NCI-H524 (cell line): ENCODE measurements at regions not wholly inside any gene's neighbourhood (a gene's known extent, or its start where the extent isn't known, plus 50 kb on each side); places are given as distances from the start of the nearest gene placed in this dataset.
"Not testable (repeated sequence)": the region's sequence is repeated elsewhere in the genome, so short reads cannot be mapped to it uniquely, and the experiment has no call there.

Experiments used
- DNase-seq, 2 experiments: peaks; one replicate each; lab custom pipeline; 2025; lab: John Stamatoyannopoulos, UW

DNA sequence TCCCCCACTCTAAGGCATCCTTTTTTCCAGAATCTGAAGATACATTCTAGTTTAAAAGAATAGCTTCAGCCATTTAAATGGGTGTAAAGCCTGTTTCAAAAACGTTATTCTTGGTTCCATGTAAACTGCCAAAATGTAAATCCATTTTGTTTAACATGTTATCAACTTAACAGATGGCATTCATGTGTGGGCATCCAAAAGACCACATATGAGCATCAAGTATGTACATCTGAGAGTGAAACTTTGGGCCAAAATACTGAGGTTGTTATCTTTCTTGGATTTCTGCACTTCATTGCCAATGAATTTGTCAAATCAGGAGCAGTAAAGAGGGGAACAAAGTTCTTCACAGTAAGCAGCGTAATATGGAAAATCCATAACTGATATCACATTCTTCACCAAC lies 395.4 kb downstream of the ZNF804A start:
- no peak for DNase-seq

GRCh38 chr2:185006481-185006880 lies 408.2 kb downstream of the ZNF804A start:
- DNase-seq, result no peak

GRCh38 chr2:185012643-185013042 lies 414.3 kb downstream of the ZNF804A start:
- DNase-seq, result no peak

DNA sequence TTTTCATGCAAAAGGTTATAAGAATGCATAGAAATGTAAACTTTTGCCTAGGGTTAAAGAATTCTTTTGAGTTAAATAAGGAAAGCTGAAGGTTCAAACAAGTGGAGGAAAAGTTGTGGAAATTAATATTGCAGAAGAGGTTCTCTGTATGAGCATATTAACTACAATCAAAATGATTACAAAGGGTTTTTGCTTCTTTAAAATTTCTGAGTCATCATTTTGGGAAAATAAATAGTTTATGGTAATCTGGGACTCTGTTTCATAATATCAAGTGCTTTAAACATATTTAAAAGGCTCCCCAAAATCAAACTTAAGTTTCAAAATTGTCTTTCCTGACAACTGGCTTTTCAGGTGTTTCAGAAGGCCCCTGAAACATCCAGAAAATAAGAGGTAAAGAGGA lies 415.7 kb downstream of the ZNF804A start:
- no peak for DNase-seq

- DNase-seq, result not testable (repeated sequence)
Measured at GRCh38 chr2:185025891-185026290, 427.6 kb downstream of the ZNF804A start.

DNA sequence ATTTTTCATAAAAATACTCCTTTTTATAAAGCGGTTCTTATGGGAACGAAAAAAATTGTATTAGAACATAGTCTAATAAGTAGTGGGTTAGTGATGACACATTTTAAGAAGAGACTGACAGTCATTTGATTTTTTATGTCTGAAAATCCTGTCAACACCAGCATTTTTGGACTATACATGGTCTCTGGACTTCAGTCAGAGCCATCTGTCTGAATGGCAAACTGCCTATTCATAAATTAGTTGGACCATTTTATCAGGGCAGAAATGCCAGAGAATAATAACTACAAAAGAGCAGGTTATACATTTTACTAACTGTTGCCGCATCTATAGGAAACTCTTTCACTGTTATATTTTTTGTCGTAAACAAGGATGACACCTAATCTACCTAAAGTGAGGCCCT lies 437.6 kb downstream of the ZNF804A start:
- no peak for DNase-seq

- DNase-seq, result no peak
Measured at GRCh38 chr2:185044323-185044874, 446.1 kb downstream of the ZNF804A start.

GRCh38 chr2:185050804-185051203 lies 452.5 kb downstream of the ZNF804A start:
- no peak for DNase-seq

GRCh38 chr2:185063761-185064160 lies 465.4 kb downstream of the ZNF804A start:
- DNase-seq, result no peak

DNA sequence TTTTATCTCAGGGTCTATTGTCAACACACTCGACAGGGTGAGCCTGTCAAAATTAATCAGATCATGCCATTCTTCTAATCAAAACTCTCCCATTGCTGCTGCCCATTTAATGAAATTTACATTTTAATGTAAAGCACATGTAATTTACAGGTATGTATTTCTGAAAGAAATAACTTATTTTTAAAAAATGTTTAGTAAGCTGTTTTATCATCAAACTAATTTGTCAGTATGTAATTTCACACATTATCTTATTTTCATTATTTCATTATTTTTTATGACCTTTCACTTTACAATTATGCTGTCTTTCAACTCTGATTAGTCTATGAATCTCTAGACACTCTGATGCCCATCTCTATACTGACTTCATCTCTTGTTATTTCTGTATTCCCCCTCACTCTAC lies 467.8 kb downstream of the ZNF804A start:
- no peak for DNase-seq

- no peak for DNase-seq
Measured at GRCh38 chr2:185069107-185069506, 470.8 kb downstream of the ZNF804A start.

GRCh38 chr2:185074156-185074555 lies 475.8 kb downstream of the ZNF804A start:
- DNase-seq, result no peak

GRCh38 chr2:185082749-185083148 lies 484.4 kb downstream of the ZNF804A start:
- DNase-seq, result no peak

DNA sequence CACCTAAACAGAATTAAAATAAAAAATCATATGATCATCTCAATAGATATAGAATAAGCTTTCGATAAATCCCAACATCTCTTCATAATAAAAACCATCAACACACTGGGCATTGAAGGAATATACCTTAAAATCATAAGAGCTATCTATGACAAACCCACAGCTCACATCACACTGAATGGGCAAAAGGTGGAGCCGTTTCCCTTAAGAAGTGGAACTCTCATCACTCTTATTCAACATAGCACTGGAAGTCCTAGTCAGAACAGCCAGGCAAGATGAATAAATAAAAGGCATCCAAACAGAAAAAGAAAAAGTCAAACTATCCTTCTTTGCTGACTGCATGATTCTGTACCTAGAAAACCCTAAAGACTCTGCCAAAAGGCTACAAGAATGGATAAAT lies 510.3 kb downstream of the ZNF804A start:
- peak in 1 of 2 experiments; percentile 14 for DNase-seq

- no peak for DNase-seq
Measured at GRCh38 chr2:185127412-185127811, 529.1 kb downstream of the ZNF804A start.

GRCh38 chr2:185128346-185128745 lies 530.0 kb downstream of the ZNF804A start:
- DNase-seq, result peak; percentile 36 to 87

GRCh38 chr2:185128996-185129395 lies 530.7 kb downstream of the ZNF804A start:
- no peak for DNase-seq

DNA sequence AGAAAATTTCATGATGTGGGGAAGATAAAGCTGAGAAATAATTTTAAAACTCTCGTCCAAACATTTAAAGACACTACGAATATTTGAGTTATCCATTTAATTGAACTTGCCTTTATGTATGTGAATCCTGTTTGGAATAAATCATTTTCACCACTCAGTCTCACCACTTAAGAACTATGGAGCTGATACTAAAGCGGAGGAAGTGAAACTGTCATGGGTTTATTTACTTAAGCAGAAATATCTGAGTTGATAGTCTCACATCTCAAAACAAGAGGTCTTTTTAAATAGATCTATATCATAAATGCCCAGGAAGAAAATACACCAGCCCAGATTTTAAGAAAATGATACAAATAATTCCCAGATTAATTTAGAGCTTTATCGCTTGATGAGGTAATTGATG lies 532.4 kb downstream of the ZNF804A start:
- no peak for DNase-seq

GRCh38 chr2:185132501-185133041 lies 534.2 kb downstream of the ZNF804A start:
- DNase-seq, result no peak

DNA sequence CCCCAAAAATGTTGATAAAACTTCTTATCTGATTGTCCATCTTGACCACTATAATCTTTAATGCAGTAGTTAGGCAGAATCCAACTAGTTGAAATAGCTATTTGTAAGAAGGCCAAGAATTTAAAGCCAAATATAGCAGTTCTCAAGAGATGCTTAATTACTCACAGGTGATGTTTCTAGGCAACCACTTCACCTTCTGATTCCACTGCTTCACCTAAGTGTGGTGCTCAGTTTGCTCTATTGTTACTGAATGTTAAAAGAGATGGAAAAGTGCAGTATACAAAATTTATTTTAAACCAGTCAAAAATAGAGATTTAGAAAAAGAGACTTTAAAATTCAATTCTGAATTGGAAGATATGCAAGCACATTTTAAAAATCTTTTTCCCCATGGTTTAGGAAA lies 539.4 kb downstream of the ZNF804A start:
- no peak for DNase-seq

DNA sequence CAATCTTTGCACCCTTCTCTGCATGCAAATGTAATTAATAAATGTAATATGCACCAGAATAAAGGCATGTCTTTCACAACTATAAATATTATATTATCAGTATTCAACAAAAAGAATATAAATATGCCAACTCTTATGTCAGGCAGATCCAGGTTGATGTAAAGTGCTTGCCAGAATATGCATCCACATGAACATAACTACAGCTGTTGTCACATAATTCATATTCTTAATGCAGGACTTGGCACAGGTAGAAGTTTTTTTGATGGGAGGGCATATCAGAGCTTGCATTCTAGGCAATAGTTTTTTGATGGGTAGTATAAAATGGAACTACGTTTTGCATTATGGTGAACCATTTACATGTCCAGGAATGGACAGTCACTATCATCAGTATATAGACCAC lies 544.3 kb downstream of the ZNF804A start:
- DNase-seq, result peak in 1 of 2 experiments; percentile 29

GRCh38 chr2:185144159-185144919 lies 546.0 kb downstream of the ZNF804A start:
- peak; percentile 45 to 73 for DNase-seq

- DNase-seq, result peak; percentile 60 to 87
Measured at GRCh38 chr2:185145316-185146121, 547.2 kb downstream of the ZNF804A start.
